ENCODE measurements at regions not wholly inside any gene's neighbourhood (a gene's known extent, or its start where the extent isn't known, plus 50 kb on each side); places are given as distances from the start of the nearest gene placed in this dataset.

DNA sequence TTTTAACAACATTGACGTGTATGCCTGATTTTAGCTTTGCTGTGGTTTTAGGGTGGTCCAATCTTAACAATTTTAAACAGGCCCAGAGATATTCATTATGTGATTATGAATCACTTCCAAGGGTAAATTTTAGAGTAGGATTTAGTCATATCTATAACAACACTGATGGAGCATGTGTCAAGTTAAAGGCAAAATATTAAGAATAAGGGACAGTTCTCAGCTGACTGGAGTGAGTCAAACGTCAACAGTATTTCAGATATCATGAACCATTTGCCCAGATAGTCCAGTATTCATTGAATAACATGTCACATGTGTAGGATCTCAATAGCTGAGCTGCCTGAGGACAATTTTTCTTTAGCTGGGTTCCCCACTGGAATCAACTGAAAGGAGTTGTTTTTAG, 61.3 kb upstream of the VCX2 start:
- ATAC-seq, result no peak

DNA sequence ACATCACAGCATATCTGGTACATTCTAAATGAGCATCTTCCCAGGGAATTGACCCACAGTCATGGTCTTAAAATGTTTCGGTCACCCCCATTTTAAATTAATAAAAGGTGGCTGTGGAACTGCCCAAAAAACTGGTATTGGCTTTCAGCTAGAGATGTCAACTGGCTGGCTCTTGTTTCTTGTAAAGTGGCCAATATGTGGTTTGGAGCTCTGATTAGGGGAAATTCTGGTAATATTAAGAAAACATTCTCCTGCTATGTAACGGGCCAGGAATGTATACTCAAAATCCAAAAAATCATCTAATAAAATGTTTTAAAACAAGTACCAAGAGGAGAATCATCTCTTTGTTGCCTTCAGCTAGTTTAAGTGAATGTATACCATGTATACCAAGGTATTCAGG, 62.0 kb upstream of the VCX2 start:
- no peak for ATAC-seq

- no peak for ATAC-seq
Observed at GRCh38 chrX:8235026-8235425, 64.0 kb upstream of the VCX2 start.

DNA sequence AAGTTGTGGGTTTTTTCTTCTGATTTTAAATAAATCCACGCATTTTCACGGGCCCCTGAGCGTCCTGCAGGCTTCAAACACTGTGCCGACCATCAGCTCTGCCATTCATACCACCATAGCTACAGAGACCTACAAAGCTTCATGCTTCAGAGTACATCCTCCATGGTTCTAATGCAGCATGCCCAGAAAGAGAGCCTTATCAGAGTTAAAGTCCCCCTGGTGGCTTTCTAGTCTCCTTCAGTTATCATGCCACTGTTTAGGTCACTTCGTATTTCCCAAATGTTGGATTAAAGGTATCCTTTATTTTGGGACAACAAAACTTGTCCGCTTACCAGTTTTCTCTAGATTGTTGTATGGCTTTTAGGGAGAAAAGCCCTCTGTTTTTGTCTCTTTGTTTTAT, 66.7 kb upstream of the VCX2 start:
- no peak for ATAC-seq

- no peak for ATAC-seq
Observed at GRCh38 chrX:8242431-8243020, 71.5 kb upstream of the VCX2 start.

DNA sequence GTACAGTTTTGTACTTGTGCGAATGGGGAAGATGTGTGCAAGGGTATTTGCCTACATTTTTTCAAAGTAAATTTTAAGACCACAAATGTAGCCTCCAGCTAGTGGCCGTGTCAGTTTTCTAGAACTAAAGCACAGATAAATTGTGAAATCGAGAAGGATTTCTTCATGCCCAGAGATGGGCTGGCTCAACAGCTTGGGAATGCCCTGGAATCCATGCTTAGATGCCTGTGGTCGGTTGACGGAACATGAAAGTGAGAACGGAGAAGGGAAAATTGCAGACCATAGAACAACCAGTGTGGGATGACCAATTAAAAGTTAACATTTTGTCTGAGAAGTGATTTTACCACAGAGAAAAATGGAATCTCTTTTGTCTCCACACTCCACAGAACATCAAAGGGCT, 73.2 kb upstream of the VCX2 start:
- ATAC-seq, result no peak

DNA sequence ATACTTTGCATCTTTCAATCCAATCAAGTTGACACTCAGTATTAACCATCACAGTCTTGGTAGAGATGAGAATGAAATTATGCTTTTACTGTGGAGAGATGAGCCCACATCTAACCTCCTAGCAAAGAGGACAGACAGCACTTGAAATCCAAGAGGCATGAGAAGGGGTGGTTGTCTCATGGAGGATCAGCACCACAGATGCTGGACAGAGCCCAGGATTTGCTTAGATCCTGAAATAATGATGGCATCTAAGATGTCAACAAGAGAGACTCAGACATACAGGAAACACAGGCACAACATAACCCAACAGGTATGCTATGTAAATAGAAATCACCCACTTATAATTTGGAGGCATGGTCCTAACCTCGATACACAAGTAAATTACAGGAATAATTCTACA, 74.3 kb upstream of the VCX2 start:
- no peak for ATAC-seq

GRCh38 chrX:8253096-8253495, 82.0 kb upstream of the VCX2 start:
- no peak for ATAC-seq

GRCh38 chrX:8254401-8254800, 83.3 kb upstream of the VCX2 start:
- ATAC-seq, result no peak

DNA sequence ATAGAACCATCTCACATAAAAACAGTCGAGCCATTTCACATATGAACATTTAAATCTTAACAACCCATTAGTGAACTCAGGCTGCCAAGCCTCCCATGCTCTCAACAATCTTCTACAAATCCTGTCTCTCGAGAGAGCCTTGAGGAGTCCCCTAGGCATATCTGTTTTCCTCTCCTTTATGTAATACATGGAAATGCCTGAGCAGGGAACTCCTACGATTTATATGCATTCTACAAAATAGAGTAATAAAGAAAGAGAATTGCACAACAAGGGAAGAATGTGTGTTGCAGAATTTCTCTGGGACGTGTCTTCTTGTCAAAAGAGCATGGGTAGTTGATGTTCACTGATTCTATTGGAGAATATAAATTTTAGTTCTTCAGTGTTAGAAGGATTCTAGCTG, 101.8 kb upstream of the VCX2 start:
- ATAC-seq, result no peak

- ATAC-seq, result no peak
Observed at GRCh38 chrX:8273451-8273895, 102.4 kb upstream of the VCX2 start.

DNA sequence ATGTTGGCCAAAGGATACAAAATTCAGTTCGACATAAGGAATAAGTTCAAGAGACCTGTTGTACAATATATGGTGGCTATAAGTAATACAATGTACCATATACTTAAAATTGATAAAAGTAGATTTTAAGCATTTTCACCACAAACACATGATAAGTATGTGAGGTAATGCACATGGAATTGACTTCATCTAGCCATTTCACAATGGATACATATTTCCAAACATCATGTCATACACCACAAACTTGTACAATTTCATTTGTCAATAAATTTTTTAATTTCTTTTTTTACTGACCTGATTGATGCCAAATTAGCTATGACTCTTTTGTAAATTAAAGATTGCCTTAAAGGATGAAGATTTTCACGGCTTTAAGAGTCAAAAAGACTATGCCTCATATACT, 103.1 kb upstream of the VCX2 start:
- ATAC-seq, result no peak

GRCh38 chrX:8278557-8278956, 107.5 kb upstream of the VCX2 start:
- ATAC-seq, result no peak

DNA sequence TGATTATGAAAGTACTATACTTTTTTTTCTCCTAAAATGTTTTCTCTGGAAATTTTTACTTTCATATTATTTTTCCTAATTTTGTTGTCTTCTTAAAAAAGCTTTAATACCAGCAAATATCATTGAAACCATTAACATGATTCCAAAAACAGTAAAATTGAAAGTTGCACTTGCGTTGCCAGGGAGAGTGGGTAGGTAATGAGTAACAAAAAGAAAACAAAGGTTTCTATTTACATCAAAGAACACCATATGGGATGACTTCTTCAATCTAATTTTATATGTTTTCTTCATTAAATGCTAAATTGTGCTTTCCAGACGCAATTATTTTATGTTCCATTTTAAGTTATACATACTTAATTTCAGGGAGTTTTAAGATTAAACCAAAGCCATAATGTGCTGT, 108.3 kb upstream of the VCX2 start:
- ATAC-seq, result no peak

GRCh38 chrX:8284131-8284530, 113.1 kb upstream of the VCX2 start:
- no peak for ATAC-seq

- no peak for ATAC-seq
Observed at GRCh38 chrX:8288590-8288989, 117.5 kb upstream of the VCX2 start.

DNA sequence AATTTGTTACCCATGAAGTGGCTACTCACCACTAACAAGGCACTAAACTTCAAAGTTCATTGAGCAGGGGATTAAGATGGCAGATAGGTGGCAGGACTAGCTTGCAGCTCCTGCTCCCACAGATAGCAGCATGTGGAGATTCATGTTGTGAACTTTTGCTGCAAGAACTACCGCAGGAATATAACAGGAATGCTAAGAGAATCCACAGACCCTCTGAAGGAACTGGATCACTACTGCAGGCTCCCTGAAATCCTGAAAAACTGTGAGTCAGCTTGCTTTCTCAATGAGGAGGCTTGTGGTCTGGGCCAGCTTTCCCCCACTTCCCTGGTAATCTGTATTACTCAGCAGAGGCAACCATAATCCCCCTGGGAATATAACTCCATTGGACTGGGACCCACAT, 118.5 kb upstream of the VCX2 start:
- ATAC-seq, result no peak

DNA sequence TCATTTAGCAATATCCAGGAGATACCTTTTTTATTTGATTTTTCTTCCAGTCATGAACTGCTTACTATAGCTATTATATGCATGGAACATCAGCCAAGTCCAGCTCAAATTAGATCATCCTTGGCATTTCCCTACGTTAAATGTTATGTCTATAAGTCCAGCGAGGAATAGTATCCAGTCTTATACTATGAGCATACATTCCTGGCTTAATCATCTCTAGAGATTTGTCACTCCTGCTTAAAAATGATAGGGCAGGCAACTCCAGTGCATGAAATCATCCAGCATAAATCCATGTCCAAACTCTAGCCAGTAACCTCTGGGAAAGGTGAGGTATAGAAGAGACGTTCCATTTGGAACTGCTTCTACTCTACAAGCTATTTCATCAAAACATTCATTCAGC, 126.7 kb upstream of the VCX2 start:
- ATAC-seq, result no peak

- ATAC-seq, result no peak
Observed at GRCh38 chrX:8304668-8305067, 133.6 kb upstream of the VCX2 start.

- no peak for ATAC-seq
Observed at GRCh38 chrX:8305350-8305749, 134.3 kb upstream of the VCX2 start.

DNA sequence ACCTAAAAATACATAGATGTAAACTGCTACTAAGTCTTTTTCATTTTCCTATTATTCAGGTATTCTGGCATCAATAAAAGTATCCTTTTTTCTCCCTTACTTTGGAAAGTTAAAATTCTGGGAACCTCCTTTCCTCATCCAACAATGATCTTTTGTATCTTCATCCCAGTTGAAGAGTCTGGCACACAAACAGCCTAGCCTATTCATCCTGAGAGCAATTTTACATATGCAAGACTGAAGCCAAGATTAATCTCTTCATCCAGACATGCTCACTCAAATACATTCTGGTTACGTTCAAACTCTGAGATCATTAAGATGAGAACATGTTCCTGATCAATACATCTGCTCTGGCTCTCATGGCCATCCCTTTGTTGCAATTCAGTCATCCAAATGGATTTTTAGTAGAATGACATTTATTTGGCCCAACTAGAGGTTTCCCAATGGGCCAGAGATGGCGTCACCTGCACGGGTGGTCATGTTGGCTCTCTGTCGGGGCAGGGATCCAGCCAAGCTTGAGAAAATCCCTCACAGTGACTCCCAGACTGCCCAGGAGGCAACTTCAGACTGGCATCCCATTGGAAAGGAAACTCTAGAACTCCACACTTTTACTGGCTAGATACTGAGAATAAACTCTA, 135.3 kb upstream of the VCX2 start:
- no peak for ATAC-seq

- no peak for ATAC-seq
Observed at GRCh38 chrX:8310409-8310808, 139.3 kb upstream of the VCX2 start.

DNA sequence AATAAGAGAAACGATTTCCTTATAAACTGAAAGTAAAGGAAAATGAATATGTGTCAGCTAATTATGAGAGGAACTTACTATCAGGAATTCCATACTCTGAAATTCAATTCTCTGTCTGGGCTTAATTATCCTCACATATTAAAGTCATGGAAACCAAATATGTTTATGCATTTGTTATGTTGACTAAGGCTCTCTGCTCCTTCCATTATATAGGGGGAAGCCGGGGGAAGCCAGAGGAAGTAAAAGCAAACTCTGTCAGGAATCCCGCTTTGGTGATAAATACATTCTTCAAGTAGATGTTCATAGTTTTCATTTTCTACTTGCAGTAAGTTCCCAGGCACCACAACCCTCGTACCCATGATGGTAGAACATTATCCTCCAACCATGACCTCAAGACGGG, 142.8 kb upstream of the VCX2 start:
- no peak for ATAC-seq

GRCh38 chrX:8314881-8315280, 143.8 kb upstream of the VCX2 start:
- ATAC-seq, result no peak

DNA sequence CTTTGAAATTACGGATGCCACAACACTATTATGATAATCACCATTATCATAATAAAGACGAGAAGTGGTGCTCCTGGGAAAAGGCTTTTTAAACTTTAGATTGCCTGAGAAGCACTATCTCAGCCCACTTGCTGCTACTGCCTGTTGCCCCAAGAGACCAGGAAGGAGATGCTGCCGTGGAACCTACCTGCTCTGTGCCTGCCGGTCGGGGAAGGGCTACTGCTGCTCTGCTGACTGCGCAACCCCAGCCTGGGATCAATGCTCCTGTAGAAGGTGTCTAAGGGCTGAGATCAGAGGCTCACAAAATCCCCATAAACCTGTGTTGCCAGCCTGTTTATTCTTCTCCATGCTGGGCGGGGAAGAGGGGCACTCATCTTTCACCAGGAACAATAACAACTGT, 145.3 kb upstream of the VCX3B start:
- no peak for ATAC-seq
